H9 (cell line): ENCODE measurements at regions not wholly inside any gene's neighbourhood (a gene's known extent, or its start where the extent isn't known, plus 50 kb on each side); places are given as distances from the start of the nearest gene placed in this dataset.

Source experiments
- DNase-seq: peaks from one replicate; pipeline ENCODE4 v3.0.0-alpha.2; 2017
- H2AFZ ChIP-seq: one replicate; pipeline ENCODE4 v1.6.1; 2013; ENCODE audit warnings: mild to moderate bottlenecking, low read length, control low read depth, moderate library complexity
- H2AK5ac ChIP-seq: 2 replicates; pipeline ENCODE4 v1.6.1; 2013; ENCODE audit warnings: low read length, control low read depth, mixed read lengths; ENCODE audit not compliant: insufficient read length
- H2BK120ac ChIP-seq: one replicate; pipeline ENCODE4 v1.6.1; 2013; ENCODE audit warnings: low read depth, mild to moderate bottlenecking, low read length, control low read depth, inconsistent platforms; ENCODE audit not compliant: poor library complexity, severe bottlenecking
- H2BK12ac ChIP-seq: 2 replicates; pipeline ENCODE4 v1.6.1; 2013; ENCODE audit warnings: low read length, control low read depth, mixed read lengths, low read depth; ENCODE audit not compliant: insufficient read length
- H2BK15ac ChIP-seq: 2 replicates; pipeline ENCODE4 v1.6.1; 2013; ENCODE audit warnings: low read depth, low read length, control low read depth
- H2BK20ac ChIP-seq: one replicate; pipeline ENCODE4 v1.6.1; 2013; ENCODE audit warnings: low read depth, mild to moderate bottlenecking, low read length, control low read depth, inconsistent platforms; ENCODE audit not compliant: poor library complexity, severe bottlenecking
- H2BK5ac ChIP-seq: 2 replicates; pipeline ENCODE4 v1.6.1; 2013; ENCODE audit warnings: low read length, control low read depth, mixed read lengths; ENCODE audit not compliant: insufficient read length
- H3K14ac ChIP-seq: 2 replicates; pipeline ENCODE4 v1.6.1; 2013; ENCODE audit warnings: low read length, control low read depth; ENCODE audit not compliant: insufficient read depth
- H3K18ac ChIP-seq: 2 replicates; pipeline ENCODE4 v1.6.1; 2013; ENCODE audit warnings: low read depth, mild to moderate bottlenecking, mixed read lengths, low read length, control low read depth; ENCODE audit not compliant: insufficient read length
- H3K23ac ChIP-seq: 2 replicates; pipeline ENCODE4 v1.6.1; 2013; ENCODE audit warnings: low read length, control low read depth, mixed read lengths, low read depth; ENCODE audit not compliant: insufficient read length
- H3K23me2 ChIP-seq: 2 replicates; pipeline ENCODE4 v1.6.1; 2013; ENCODE audit warnings: low read depth, mild to moderate bottlenecking, mixed read lengths, low read length, control low read depth; ENCODE audit not compliant: insufficient read length, poor library complexity, severe bottlenecking
- H3K27ac ChIP-seq: 2 replicates; pipeline ENCODE4 v1.5.1; 2013; ENCODE audit warnings: low read length, control low read depth, mixed read lengths, low read depth; ENCODE audit not compliant: insufficient read length
- H3K27me3 ChIP-seq: 2 replicates; pipeline ENCODE4 v1.6.1; 2013; ENCODE audit warnings: low read length, control low read depth, inconsistent platforms; ENCODE audit not compliant: insufficient read depth
- H3K4ac ChIP-seq: 2 replicates; pipeline ENCODE4 v1.6.1; 2013; ENCODE audit warnings: low read depth, mild to moderate bottlenecking, control low read depth, inconsistent platforms, low read length, moderate library complexity
- H3K4me1 ChIP-seq: 2 replicates; pipeline ENCODE4 v1.6.1; 2013; ENCODE audit warnings: low read length, control low read depth, inconsistent platforms; ENCODE audit not compliant: insufficient read depth
- H3K4me2 ChIP-seq: 2 replicates; pipeline ENCODE4 v1.6.1; 2013; ENCODE audit warnings: low read length, control low read depth, mixed read lengths; ENCODE audit not compliant: insufficient read length, insufficient read depth
- H3K56ac ChIP-seq: 2 replicates; pipeline ENCODE4 v1.6.1; 2013; ENCODE audit warnings: low read depth, mild to moderate bottlenecking, mixed read lengths, low read length, control low read depth; ENCODE audit not compliant: insufficient read length
- H3K79me1 ChIP-seq: 2 replicates; pipeline ENCODE4 v1.6.1; 2013; ENCODE audit warnings: low read depth, mild to moderate bottlenecking, moderate library complexity, low read length, control low read depth, inconsistent platforms; ENCODE audit not compliant: insufficient read depth, poor library complexity, severe bottlenecking
- H3K79me2 ChIP-seq: 2 replicates; pipeline ENCODE4 v1.6.1; 2013; ENCODE audit warnings: low read length, control low read depth, inconsistent platforms; ENCODE audit not compliant: insufficient read depth
- H3K9ac ChIP-seq: 2 replicates; pipeline ENCODE4 v1.6.1; 2013; ENCODE audit warnings: low read length, control low read depth, mixed read lengths; ENCODE audit not compliant: insufficient read length; ENCODE audit errors: extremely low read depth
- H3K9me3 ChIP-seq: one replicate; pipeline ENCODE4 v1.6.1; 2013; ENCODE audit warnings: low read depth, low read length, inconsistent platforms; ENCODE audit not compliant: control insufficient read depth
- H3T11ph ChIP-seq: one replicate; pipeline ENCODE4 v1.6.1; 2013; ENCODE audit warnings: mild to moderate bottlenecking, low read length, control low read depth, inconsistent platforms
- H4K20me1 ChIP-seq: one replicate; pipeline ENCODE4 v1.6.1; 2013; ENCODE audit not compliant: control insufficient read depth, insufficient read length, insufficient read depth
- H4K5ac ChIP-seq: 2 replicates; pipeline ENCODE4 v1.6.1; 2013; ENCODE audit warnings: low read depth, mild to moderate bottlenecking, mixed read lengths, low read length, control low read depth; ENCODE audit not compliant: insufficient read length
- H4K8ac ChIP-seq: replicated peaks from 2 replicates; pipeline ENCODE4 v1.6.1; 2013; ENCODE audit warnings: low read length, control low read depth, mixed read lengths, low read depth; ENCODE audit not compliant: insufficient read length
- H4K91ac ChIP-seq: 2 replicates; pipeline ENCODE4 v1.6.1; 2013; ENCODE audit warnings: low read depth, mild to moderate bottlenecking, moderate library complexity, mixed read lengths, low read length, control low read depth; ENCODE audit not compliant: insufficient read length
- H3K27ac Mint-ChIP-seq, 3 experiments: 2 replicates in 2 of 3; 3 replicates in 1 of 3; pipeline ENCODE4 v1.8.0; 2020 to 2021; ENCODE audit warnings: mixed read lengths in 3 of 3, mild to moderate bottlenecking in 1 of 3, moderate library complexity in 1 of 3
- H3K27me3 Mint-ChIP-seq: 2 replicates; pipeline ENCODE4 v1.8.0; 2021; ENCODE audit warnings: low read depth, mild to moderate bottlenecking, moderate library complexity, mixed read lengths
- H3K36me3 Mint-ChIP-seq, 3 experiments: 2 replicates in 2 of 3; 3 replicates in 1 of 3; pipeline ENCODE4 v1.8.0; 2020 to 2021; ENCODE audit warnings: low read depth in 3 of 3, mixed read lengths in 3 of 3; ENCODE audit not compliant: insufficient read depth in 1 of 3
- H3K4me1 Mint-ChIP-seq, 2 experiments: 2 replicates each; pipeline ENCODE4 v1.8.0; 2020; ENCODE audit warnings: mixed read lengths in 2 of 2
- H3K4me3 Mint-ChIP-seq, 2 experiments: 2 replicates in 1 of 2; 3 replicates in 1 of 2; pipeline ENCODE4 v1.8.0; 2020 to 2021; ENCODE audit warnings: mild to moderate bottlenecking in 2 of 2, mixed read lengths in 2 of 2, moderate library complexity in 1 of 2
- H3K9me3 Mint-ChIP-seq, 2 experiments: 2 replicates in 1 of 2; 3 replicates in 1 of 2; pipeline ENCODE4 v1.8.0; 2020; ENCODE audit warnings: mild to moderate bottlenecking in 2 of 2, mixed read lengths in 2 of 2, moderate library complexity in 1 of 2
- WGBS: extraction: QIAGEN DNeasy Blood & Tissue Kit; methylation state at CpG from one replicate; pipeline ENCODE4 v1.1.7; 2013; ENCODE audit warnings: missing lambda C conversion rate, low lambda C conversion rate, mixed read lengths; ENCODE audit not compliant: insufficient read length; ENCODE audit errors: extremely low coverage; 5-methylcytosine and 5-hydroxymethylcytosine counted together
- TF ChIP-seq, protein P1 (sequence below): fragments of 200-600 bp; sonication (generic); conservative IDR thresholded peaks from 3 replicates; pipeline ENCODE4 v1.8.0; 2021; ENCODE audit warnings: antibody characterized with exemption, mild to moderate bottlenecking

DNA sequence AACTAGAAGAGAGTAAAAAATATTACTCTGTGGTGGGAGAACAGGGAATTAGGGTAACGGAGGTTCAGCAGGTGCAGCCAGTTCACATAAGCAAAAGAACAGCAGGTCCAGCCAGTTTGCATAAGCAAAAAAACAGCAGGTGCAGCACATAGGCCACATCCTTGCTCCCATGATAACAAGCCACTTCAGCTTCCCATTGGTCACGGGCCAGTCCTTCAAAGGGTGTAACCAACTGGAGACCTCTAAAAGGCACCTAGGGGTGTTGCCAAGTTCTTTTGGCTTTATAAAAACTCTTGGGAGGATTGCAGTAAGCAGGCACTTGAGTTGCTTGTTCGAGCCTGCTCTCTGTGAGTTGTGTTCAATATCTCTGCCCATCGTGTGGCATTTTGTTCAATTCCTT is 488.1 kb downstream of the XYLT1 start:
- H3K27ac ChIP-seq: no peak overlapping the region
- H4K8ac ChIP-seq: no peak overlapping the region
- Mint-ChIP-seq H3K27ac (no peak overlapping the region), H3K36me3 (no peaks in the 10 kb centered on the region), H3K9me3 (peaks cover 0 to 3% of the 10 kb centered on the region in 2 experiments; a peak in 3 of 5 replicates), H3K27me3 (no peaks in the 10 kb centered on the region; the same call in 1 of the 2 replicates), H3K4me3 (no peak overlapping the region), H3K4me1 (peaks cover 0 to 7% of the 10 kb centered on the region in 2 experiments; a peak in 2 of 4 replicates)
- H3K23ac ChIP-seq: no peak overlapping the region
- no peak overlapping the region for H3K9ac ChIP-seq
- no peak overlapping the region for H2BK15ac ChIP-seq
- H2BK5ac ChIP-seq: no peak overlapping the region
- no peak overlapping the region for H2BK12ac ChIP-seq
- no peaks in the 10 kb centered on the region for H3K27me3 ChIP-seq
- H3K23me2 ChIP-seq: no peaks in the 10 kb centered on the region
- H3T11ph ChIP-seq: no peak overlapping the region
- no peak overlapping the region for H2BK120ac ChIP-seq
- no peak overlapping the region for H2AFZ ChIP-seq
- H4K5ac ChIP-seq: no peak overlapping the region
- H3K4me1 ChIP-seq: no peaks in the 10 kb centered on the region
- H3K4ac ChIP-seq: no peak overlapping the region
- H4K91ac ChIP-seq: no peak overlapping the region
- H4K20me1 ChIP-seq: no peaks in the 10 kb centered on the region
- H3K56ac ChIP-seq: no peak overlapping the region
- no peaks in the 10 kb centered on the region for H3K9me3 ChIP-seq
- TF ChIP-seq, protein P1, sequence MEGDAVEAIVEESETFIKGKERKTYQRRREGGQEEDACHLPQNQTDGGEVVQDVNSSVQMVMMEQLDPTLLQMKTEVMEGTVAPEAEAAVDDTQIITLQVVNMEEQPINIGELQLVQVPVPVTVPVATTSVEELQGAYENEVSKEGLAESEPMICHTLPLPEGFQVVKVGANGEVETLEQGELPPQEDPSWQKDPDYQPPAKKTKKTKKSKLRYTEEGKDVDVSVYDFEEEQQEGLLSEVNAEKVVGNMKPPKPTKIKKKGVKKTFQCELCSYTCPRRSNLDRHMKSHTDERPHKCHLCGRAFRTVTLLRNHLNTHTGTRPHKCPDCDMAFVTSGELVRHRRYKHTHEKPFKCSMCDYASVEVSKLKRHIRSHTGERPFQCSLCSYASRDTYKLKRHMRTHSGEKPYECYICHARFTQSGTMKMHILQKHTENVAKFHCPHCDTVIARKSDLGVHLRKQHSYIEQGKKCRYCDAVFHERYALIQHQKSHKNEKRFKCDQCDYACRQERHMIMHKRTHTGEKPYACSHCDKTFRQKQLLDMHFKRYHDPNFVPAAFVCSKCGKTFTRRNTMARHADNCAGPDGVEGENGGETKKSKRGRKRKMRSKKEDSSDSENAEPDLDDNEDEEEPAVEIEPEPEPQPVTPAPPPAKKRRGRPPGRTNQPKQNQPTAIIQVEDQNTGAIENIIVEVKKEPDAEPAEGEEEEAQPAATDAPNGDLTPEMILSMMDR: no peak
- no peak overlapping the region for H2AK5ac ChIP-seq
- DNase-seq: no peak
- H3K14ac ChIP-seq: no peak overlapping the region
- WGBS: no CpG with 5 or more reads among the region's 4 CpGs
- H3K4me2 ChIP-seq: no peak overlapping the region
- H3K18ac ChIP-seq: no peak overlapping the region
- H3K79me1 ChIP-seq: no peaks in the 10 kb centered on the region
- no peak overlapping the region for H2BK20ac ChIP-seq
- H3K79me2 ChIP-seq: no peaks in the 10 kb centered on the region
